Smooth muscle cell (in vitro differentiated cells): ENCODE measurements at regions not wholly inside any gene's neighbourhood (a gene's known extent, or its start where the extent isn't known, plus 50 kb on each side); places are given as distances from the start of the nearest gene placed in this dataset.

Experiments
- DNase-seq: peaks from one replicate; lab custom pipeline; 2025; ENCODE audit not compliant: unreplicated experiment; lab: John Stamatoyannopoulos, UW
- H2AFZ ChIP-seq: fragments of 200-600 bp; sonication (generic); 2 replicates; pipeline ENCODE4 v1.6.0; 2016; ENCODE audit warnings: antibody characterized with exemption, low read depth, mild to moderate bottlenecking
- H3F3A ChIP-seq: fragments of 200-600 bp; sonication (generic); 2 replicates; pipeline ENCODE4 v1.6.0; 2017; ENCODE audit warnings: antibody characterized with exemption, low read depth
- H3K27ac ChIP-seq: fragments of 200-600 bp; sonication (generic); 2 replicates; pipeline ENCODE4 v1.5.1; 2016; ENCODE audit warnings: low read depth, mild to moderate bottlenecking
- H3K27me3 ChIP-seq: fragments of 200-600 bp; sonication (generic); 2 replicates; pipeline ENCODE4 v1.6.1; 2016; ENCODE audit warnings: low read depth, mild to moderate bottlenecking
- H3K36me3 ChIP-seq: fragments of 200-600 bp; sonication (generic); 2 replicates; pipeline ENCODE4 v1.5.1; 2016; ENCODE audit warnings: low read depth
- H3K4me1 ChIP-seq: fragments of 200-600 bp; sonication (generic); 2 replicates; pipeline ENCODE4 v1.5.1; 2016; ENCODE audit warnings: low read depth
- H3K4me2 ChIP-seq: fragments of 200-600 bp; sonication (generic); 2 replicates; pipeline ENCODE4 v1.6.0; 2016; ENCODE audit warnings: mild to moderate bottlenecking
- H3K4me3 ChIP-seq: fragments of 200-600 bp; sonication (generic); 2 replicates; pipeline ENCODE4 v1.5.1; 2016; ENCODE audit warnings: mild to moderate bottlenecking
- H3K79me2 ChIP-seq: fragments of 200-600 bp; sonication (generic); 2 replicates; pipeline ENCODE4 v1.6.0; 2016; ENCODE audit warnings: low read depth, mild to moderate bottlenecking
- H3K9ac ChIP-seq: fragments of 200-600 bp; sonication (generic); 2 replicates; pipeline ENCODE4 v1.6.0; 2016; ENCODE audit warnings: low read depth
- H3K9me3 ChIP-seq: fragments of 200-600 bp; sonication (generic); replicated peaks from 2 replicates; pipeline ENCODE4 v1.5.1; 2016; ENCODE audit warnings: low read depth
- H4K20me1 ChIP-seq: fragments of 200-600 bp; sonication (generic); 2 replicates; pipeline ENCODE4 v1.6.0; 2016; ENCODE audit warnings: low read depth
- WGBS: methylation state at CpG from one replicate; pipeline ENCODE4 v1.1.7; 2016; ENCODE audit warnings: low lambda C conversion rate; 5-methylcytosine and 5-hydroxymethylcytosine counted together
- TF ChIP-seq, protein P1 (sequence below): fragments of 200-600 bp; sonication (generic); IDR thresholded peaks from 2 replicates; pipeline ENCODE4 v1.5.1; 2017; ENCODE audit warnings: borderline replicate concordance, mild to moderate bottlenecking, antibody characterized with exemption; ENCODE audit not compliant: insufficient read depth, poor library complexity, severe bottlenecking

GRCh38 chr20:50418890-50419642 is 91.1 kb upstream of the PTPN1 start:
- no peak overlapping the region for H3K4me3 ChIP-seq
- no peak overlapping the region for H3K4me2 ChIP-seq
- H3K9me3 ChIP-seq = no peaks in the 10 kb centered on the region
- H3F3A ChIP-seq = peaks cover 5% of the 10 kb centered on the region
- no peak overlapping the region for H3K9ac ChIP-seq
- H3K4me1 ChIP-seq = no peaks in the 10 kb centered on the region
- H3K27me3 ChIP-seq = no peaks in the 10 kb centered on the region
- H2AFZ ChIP-seq = no peak overlapping the region
- H4K20me1 ChIP-seq = no peaks in the 10 kb centered on the region
- H3K27ac ChIP-seq = no peak overlapping the region
- H3K36me3 ChIP-seq = no peaks in the 10 kb centered on the region
- TF ChIP-seq, protein P1, sequence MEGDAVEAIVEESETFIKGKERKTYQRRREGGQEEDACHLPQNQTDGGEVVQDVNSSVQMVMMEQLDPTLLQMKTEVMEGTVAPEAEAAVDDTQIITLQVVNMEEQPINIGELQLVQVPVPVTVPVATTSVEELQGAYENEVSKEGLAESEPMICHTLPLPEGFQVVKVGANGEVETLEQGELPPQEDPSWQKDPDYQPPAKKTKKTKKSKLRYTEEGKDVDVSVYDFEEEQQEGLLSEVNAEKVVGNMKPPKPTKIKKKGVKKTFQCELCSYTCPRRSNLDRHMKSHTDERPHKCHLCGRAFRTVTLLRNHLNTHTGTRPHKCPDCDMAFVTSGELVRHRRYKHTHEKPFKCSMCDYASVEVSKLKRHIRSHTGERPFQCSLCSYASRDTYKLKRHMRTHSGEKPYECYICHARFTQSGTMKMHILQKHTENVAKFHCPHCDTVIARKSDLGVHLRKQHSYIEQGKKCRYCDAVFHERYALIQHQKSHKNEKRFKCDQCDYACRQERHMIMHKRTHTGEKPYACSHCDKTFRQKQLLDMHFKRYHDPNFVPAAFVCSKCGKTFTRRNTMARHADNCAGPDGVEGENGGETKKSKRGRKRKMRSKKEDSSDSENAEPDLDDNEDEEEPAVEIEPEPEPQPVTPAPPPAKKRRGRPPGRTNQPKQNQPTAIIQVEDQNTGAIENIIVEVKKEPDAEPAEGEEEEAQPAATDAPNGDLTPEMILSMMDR = no peak
- 80% methylated on average over 4 of the region's 4 CpGs for WGBS
- no peaks in the 10 kb centered on the region for H3K79me2 ChIP-seq
- no peak for DNase-seq

- Histone ChIP-seq H3K27ac (no peak overlapping the region), H3K4me2 (no peak overlapping the region), H3K4me1 (no peaks in the 10 kb centered on the region), H2AFZ (no peak overlapping the region), H3F3A (peaks cover 5% of the 10 kb centered on the region), H3K27me3 (no peaks in the 10 kb centered on the region), H4K20me1 (no peaks in the 10 kb centered on the region), H3K9me3 (no peaks in the 10 kb centered on the region), H3K9ac (no peak overlapping the region), H3K36me3 (no peaks in the 10 kb centered on the region), H3K79me2 (no peaks in the 10 kb centered on the region), H3K4me3 (no peak overlapping the region)
- WGBS = 93% methylated on average over 7 of the region's 7 CpGs
- DNase-seq = no peak
- TF ChIP-seq, protein P1 = no peak
Measured at GRCh38 chr20:50420380-50420779, 89.8 kb upstream of the PTPN1 start.

GRCh38 chr20:50421356-50422340 is 88.5 kb upstream of the PTPN1 start:
- Histone ChIP-seq H4K20me1 (no peaks in the 10 kb centered on the region), H3K27ac (peak overlapping the region; percentile 68), H3K27me3 (no peaks in the 10 kb centered on the region), H3K4me1 (no peaks in the 10 kb centered on the region), H3F3A (peaks cover 5% of the 10 kb centered on the region), H3K4me3 (no peak overlapping the region), H3K4me2 (no peak overlapping the region), H3K9me3 (no peaks in the 10 kb centered on the region), H2AFZ (no peak overlapping the region), H3K9ac (no peak overlapping the region), H3K36me3 (no peaks in the 10 kb centered on the region), H3K79me2 (no peaks in the 10 kb centered on the region)
- WGBS = 85% methylated on average over 6 of the region's 6 CpGs
- no peak for DNase-seq
- TF ChIP-seq, protein P1 = no peak
